ENCODE measurements at regions not wholly inside any gene's neighbourhood (a gene's known extent, or its start where the extent isn't known, plus 50 kb on each side); places are given as distances from the start of the nearest gene placed in this dataset.

DNA sequence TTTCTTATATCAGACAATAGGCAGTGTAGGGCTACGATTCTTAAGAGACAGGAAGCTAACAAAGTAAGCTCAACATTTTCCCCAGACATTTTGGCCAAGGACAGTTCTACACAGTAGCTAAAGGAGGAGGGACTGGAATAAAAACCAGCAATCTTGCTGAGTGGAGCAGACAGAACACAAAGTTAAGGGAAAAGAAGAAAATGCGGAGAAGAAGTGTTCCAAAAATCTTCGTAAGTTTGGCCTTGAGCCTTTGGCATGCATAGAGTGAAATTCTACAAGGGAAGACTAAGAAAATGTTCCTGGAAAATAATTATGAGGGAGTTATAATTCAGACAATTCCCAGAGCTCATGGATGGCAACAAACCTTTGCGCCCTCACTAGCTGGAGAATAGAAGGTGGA, 748.0 kb upstream of the CTNND2 start:
- TF ChIP-seq EZH2 (IDR thresholded peaks at IDR 0.05; ENCODE audit: borderline replicate concordance), result no peak
- TF ChIP-seq, protein P1, sequence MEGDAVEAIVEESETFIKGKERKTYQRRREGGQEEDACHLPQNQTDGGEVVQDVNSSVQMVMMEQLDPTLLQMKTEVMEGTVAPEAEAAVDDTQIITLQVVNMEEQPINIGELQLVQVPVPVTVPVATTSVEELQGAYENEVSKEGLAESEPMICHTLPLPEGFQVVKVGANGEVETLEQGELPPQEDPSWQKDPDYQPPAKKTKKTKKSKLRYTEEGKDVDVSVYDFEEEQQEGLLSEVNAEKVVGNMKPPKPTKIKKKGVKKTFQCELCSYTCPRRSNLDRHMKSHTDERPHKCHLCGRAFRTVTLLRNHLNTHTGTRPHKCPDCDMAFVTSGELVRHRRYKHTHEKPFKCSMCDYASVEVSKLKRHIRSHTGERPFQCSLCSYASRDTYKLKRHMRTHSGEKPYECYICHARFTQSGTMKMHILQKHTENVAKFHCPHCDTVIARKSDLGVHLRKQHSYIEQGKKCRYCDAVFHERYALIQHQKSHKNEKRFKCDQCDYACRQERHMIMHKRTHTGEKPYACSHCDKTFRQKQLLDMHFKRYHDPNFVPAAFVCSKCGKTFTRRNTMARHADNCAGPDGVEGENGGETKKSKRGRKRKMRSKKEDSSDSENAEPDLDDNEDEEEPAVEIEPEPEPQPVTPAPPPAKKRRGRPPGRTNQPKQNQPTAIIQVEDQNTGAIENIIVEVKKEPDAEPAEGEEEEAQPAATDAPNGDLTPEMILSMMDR (IDR thresholded peaks at IDR 0.05; ENCODE audit: poor library complexity), result no peak
- TF ChIP-seq EZH2phosphoT487 (IDR thresholded peaks at IDR 0.05; ENCODE audit: low read depth, severe bottlenecking, unreplicated experiment), result no peak

Measured in hepatocyte (in vitro differentiated cells).